RWPE2 (cell line): ENCODE measurements at regions not wholly inside any gene's neighbourhood (a gene's known extent, or its start where the extent isn't known, plus 50 kb on each side); places are given as distances from the start of the nearest gene placed in this dataset.
"Not testable (repeated sequence)": the region's sequence is repeated elsewhere in the genome, so short reads cannot be mapped to it uniquely, and the experiment has no call there.

Experiments
- ATAC-seq: fragments of 200-7000 bp; cut with Tn5 transposase; 3 replicates; pipeline ENCODE4 v1.9.1; 2021; ENCODE audit warnings: low read depth
- DNase-seq: peaks from one replicate; pipeline ENCODE4 v3.0.0-alpha.2; 2020; ENCODE audit warnings: low spot score
- H3K27ac ChIP-seq: fragments of 450-650 bp; 2 replicates; pipeline ENCODE4 v1.5.1; 2017; ENCODE audit warnings: mild to moderate bottlenecking; ENCODE audit not compliant: poor library complexity, severe bottlenecking
- H3K27me3 ChIP-seq: fragments of 250-450 bp; sonication (Bioruptor Pico); 2 replicates; pipeline ENCODE4 v1.5.1; 2021; ENCODE audit warnings: mild to moderate bottlenecking, moderate library complexity; ENCODE audit not compliant: insufficient read depth, poor library complexity, severe bottlenecking
- H3K36me3 ChIP-seq: fragments of 250-450 bp; sonication (Bioruptor Pico); 2 replicates; pipeline ENCODE4 v1.5.1; 2020; ENCODE audit warnings: low read depth, mild to moderate bottlenecking, moderate library complexity
- H3K4me1 ChIP-seq: fragments of 250-450 bp; sonication (Bioruptor Pico); 2 replicates; pipeline ENCODE4 v1.5.1; 2021; ENCODE audit warnings: mild to moderate bottlenecking, moderate library complexity; ENCODE audit not compliant: insufficient read depth, poor library complexity, severe bottlenecking
- H3K4me3 ChIP-seq: fragments of 250-450 bp; sonication (Bioruptor Pico); 2 replicates; pipeline ENCODE4 v1.5.1; 2021; ENCODE audit warnings: mild to moderate bottlenecking, moderate library complexity; ENCODE audit not compliant: severe bottlenecking
- H3K9me3 ChIP-seq: fragments of 250-450 bp; sonication (Bioruptor Pico); 2 replicates; pipeline ENCODE4 v1.5.1; 2021; ENCODE audit warnings: mild to moderate bottlenecking, moderate library complexity; ENCODE audit not compliant: severe bottlenecking
- TF ChIP-seq, protein P1 (sequence below): fragments of 450-650 bp; IDR thresholded peaks from one replicate; pipeline ENCODE4 v1.5.1; 2017; ENCODE audit warnings: mild to moderate bottlenecking, moderate library complexity; ENCODE audit not compliant: poor library complexity, severe bottlenecking

DNA sequence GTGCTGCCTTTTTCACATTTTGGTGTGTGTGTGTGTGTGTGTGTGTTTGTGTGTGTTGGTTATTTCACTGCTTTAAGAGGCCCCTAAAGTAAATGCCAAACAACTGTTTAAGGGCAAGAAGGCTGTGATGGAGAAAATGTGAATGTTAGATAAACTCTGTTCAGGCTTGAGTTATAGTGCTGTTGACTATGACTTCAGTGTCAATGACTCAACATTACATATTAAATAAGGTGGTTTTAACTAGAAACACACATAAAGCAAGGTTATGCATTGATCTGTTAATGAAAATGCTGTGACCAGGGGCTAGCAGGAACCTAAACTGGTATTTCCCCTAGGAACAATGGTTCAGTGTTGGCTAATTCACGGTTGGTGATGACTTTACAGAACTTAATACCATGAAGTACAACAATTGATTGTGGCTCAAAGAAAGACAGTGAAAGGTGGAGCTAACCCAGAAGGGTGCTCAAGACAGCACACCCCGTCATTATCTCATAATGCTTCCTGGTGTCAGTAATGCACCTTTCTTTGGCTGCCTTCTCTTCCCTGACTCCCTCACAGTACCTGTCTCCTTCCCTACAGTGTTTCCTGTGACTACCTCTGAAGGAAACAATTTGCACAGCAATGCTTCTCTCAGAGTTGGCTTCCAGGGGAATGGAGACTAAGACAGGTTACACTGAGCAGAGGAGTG, 116.1 kb downstream of the RIN2 start:
- no peak overlapping the region for H3K4me3 ChIP-seq
- TF ChIP-seq, protein P1, sequence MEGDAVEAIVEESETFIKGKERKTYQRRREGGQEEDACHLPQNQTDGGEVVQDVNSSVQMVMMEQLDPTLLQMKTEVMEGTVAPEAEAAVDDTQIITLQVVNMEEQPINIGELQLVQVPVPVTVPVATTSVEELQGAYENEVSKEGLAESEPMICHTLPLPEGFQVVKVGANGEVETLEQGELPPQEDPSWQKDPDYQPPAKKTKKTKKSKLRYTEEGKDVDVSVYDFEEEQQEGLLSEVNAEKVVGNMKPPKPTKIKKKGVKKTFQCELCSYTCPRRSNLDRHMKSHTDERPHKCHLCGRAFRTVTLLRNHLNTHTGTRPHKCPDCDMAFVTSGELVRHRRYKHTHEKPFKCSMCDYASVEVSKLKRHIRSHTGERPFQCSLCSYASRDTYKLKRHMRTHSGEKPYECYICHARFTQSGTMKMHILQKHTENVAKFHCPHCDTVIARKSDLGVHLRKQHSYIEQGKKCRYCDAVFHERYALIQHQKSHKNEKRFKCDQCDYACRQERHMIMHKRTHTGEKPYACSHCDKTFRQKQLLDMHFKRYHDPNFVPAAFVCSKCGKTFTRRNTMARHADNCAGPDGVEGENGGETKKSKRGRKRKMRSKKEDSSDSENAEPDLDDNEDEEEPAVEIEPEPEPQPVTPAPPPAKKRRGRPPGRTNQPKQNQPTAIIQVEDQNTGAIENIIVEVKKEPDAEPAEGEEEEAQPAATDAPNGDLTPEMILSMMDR: no peak
- no peak overlapping the region for H3K27ac ChIP-seq
- H3K9me3 ChIP-seq: no peaks in the 10 kb centered on the region
- no peak for ATAC-seq
- no peaks in the 10 kb centered on the region for H3K4me1 ChIP-seq
- no peaks in the 10 kb centered on the region for H3K27me3 ChIP-seq
- H3K36me3 ChIP-seq: no peaks in the 10 kb centered on the region
- no peak for DNase-seq

DNA sequence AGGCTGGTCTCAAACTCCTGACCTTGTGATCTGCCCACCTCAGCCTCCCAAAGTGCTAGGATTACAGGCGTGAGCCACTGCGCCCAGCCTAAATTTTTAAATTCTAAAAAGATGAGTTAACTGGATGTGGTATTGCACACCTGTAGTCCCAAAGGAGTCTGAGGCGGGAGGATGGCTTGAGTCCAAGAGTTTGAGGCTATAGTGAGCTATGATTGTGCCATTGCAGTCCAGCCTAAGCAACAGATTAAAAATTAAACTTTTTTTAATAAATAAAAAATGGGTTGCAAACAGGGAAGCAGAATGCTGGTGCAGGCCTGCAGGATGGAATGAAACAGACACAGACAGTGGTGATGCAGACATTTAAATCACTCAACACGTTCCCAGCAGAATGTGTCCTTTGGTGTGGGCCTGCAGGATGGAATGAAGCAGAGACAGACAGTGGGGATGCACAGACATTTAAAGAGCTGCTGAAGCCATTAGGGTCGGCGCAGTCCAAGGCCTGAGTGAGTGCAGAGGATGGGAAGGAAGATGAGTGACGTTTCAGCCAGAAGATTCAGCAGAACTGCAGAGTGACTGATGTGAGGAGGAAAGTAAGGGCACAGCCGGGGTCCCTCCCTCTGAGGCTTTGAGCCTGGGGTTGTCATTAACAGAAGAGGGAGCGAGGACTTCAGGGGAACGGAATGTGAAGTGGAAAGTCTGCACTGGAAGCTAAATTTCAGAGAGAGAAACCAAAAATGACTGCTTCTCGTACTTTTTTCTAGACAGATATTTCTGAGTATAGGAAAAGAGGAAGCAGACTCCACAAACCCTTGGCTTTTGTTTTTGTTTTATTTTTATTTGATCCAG, 117.5 kb downstream of the RIN2 start:
- DNase-seq: no peak
- TF ChIP-seq, protein P1: no peak
- Histone ChIP-seq H3K27me3 (no peaks in the 10 kb centered on the region), H3K4me3 (no peak overlapping the region), H3K9me3 (no peaks in the 10 kb centered on the region), H3K27ac (no peak overlapping the region), H3K4me1 (peaks cover 7% of the 10 kb centered on the region), H3K36me3 (no peaks in the 10 kb centered on the region)
- no peak for ATAC-seq

DNA sequence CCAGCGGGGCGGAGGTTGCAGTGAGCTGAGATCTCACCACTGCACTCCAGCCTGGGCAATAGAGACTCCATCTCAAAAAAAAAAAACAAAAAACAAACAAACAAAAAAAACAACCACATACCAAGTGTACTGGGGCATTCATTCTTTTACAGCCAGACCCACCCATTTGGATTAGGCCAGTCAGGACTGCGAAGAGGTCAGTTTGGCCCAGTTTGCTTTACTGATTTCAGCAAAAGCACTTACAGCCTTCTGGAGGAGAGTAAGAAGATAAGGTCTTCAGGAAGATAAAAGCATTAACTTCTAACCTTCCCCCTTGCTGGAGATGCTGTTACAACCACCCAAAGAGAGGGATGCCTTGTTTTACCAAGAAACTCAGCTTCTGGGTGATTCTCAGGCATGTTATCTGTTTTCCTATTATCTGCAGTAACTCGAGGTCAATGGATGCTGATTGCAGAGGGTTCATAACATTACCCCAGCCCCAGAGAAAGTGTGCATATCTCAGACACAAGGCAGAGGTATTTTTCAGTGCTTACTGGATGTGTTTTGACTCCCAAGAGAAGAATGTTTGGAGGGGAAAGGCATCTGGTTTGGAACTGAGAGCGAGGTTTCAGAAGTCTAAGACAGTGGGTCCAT, 118.9 kb downstream of the RIN2 start:
- DNase-seq (no peak), ATAC-seq (no peak)
- Histone ChIP-seq H3K36me3 (no peaks in the 10 kb centered on the region), H3K4me1 (peaks cover 14% of the 10 kb centered on the region), H3K4me3 (no peak overlapping the region), H3K27me3 (no peaks in the 10 kb centered on the region), H3K27ac (no peak overlapping the region), H3K9me3 (no peaks in the 10 kb centered on the region)
- TF ChIP-seq, protein P1: no peak

DNA sequence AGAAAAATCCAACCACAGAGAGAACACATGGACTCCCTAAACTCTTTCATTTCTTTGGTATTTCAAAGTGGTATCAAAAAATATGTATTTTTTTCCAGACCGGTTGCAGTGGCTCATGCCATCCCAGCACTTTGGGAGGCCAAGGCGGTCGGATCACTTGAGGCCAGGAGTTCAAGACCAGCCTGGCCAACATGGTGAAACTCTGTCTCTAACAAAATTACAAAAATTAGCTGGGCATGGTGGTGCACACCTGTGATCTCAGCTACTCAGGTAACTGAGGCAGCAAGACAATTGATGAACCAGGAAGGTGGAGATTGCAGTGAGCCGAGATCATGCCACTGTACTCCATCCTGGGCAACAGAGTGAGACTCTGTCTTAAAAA, 121.8 kb downstream of the RIN2 start:
- ATAC-seq, DNase-seq, H3K27me3 ChIP-seq, H3K36me3 ChIP-seq, H3K9me3 ChIP-seq, H3K4me3 ChIP-seq: not testable (repeated sequence)
- Histone ChIP-seq H3K27ac (peak overlapping the region; percentile 98), H3K4me1 (peaks cover 22% of the 10 kb centered on the region)

DNA sequence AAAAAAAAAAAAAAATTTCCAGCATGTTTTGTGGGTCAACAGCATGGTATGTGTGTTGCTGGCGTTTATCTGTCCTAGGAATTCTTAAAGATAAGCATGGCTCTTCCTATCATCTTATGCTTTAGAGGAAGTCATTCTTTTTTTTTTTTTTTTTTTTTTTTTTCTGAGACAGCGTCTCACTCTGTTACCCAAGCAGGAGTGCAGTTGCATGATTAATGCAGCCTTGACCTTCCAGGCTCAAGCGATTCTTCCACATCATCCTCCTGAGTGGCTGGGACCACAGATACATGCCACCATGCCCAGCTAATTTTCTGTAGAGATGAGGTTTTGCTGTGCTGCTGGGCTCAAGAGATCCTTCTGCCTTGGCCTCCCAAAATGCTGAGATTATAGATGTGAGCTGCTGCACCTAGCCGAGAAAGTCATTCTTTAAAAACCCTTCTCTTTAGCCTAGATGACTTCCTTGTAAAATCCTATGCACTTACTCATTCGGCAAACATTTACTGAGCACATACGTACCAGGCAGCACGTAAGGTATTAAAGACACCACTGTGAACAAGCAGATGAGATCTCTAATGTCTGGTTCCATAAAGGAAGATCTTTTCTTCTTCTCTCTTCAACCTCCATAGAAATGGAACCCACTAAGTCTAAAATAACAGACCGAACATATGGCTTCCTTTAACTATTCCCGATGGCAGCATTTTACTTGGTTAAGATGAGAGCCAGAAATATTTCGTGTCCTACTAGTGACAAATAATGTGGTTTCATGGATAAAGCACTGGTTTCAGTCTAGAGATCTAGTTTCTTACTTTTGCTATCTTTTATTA, 122.4 kb downstream of the RIN2 start:
- ATAC-seq (peak; percentile 85), DNase-seq (no peak)
- Histone ChIP-seq H3K4me3 (no peak overlapping the region), H3K27ac (peak overlapping the region; percentile 98), H3K9me3 (no peaks in the 10 kb centered on the region), H3K27me3 (no peaks in the 10 kb centered on the region), H3K36me3 (no peaks in the 10 kb centered on the region), H3K4me1 (peaks cover 24% of the 10 kb centered on the region)
- TF ChIP-seq, protein P1: no peak
